ENCODE measurements at regions not wholly inside any gene's neighbourhood (a gene's known extent, or its start where the extent isn't known, plus 50 kb on each side); places are given as distances from the start of the nearest gene placed in this dataset.
A peak's percentile ranks its signal among the peaks of the same experiment; 100 is the strongest.

DNA sequence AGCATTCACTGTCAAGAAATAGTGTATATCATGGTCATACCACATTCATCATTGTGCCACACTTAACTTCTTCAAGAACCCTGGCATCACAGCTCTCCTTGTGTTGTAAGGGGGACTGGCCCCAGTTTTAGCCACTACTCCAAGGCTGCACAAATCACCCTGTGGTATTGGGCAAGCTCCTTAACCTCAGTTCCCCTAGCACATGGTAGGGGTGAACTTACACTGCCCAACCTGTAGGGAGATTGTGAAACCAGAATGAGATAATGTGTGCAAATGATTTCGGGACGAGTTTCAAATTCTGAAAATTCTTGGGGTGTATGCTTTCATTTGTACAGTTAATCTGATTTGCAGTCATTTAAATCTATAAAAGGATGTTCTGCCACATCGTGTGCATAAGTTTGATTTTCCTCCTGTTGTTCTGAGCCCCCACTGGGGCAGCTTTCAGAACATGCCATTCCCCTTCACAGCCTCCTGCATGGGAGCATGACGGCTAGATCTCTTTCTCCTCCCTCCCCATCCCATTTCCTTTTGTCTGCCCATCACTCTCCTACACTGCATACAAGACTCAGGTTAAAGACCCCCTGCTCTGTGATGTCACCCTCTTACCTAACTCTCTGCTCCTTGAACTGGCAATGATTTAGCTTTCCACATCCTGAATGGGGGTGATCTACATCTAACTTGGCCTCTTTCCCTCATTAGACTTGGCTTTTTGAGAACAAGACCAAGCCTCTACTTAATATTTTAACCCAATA is 290.3 kb downstream of the CHRM3 start:
- no TSS peak for BruUV-seq (replicated peaks)

DNA sequence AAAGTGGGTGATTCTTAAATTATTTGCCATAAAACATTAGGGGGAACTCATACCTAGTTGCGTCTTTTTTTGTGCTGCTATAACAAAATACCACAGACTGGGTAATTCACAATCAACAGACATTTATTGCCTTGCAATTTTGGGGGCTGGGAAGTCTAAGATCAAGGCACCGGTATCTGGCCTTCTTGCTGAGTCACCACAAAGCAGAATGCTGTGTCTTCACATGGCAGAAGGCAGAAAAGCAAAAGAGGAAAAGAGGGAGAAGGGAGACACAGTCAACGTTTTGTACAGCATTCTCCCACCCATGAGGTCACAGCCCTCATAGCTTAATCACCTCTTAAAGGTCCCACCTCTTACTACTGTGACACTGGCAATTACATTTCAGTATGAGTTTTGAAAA is 291.0 kb downstream of the CHRM3 start:
- H3K36me3 ChIP-seq (ENCODE audit: low read depth, low read length) = no peaks in the 10 kb centered on the region
- ATAC-seq (no peak; the same call in 1 of the 2 replicates), DNase-seq (peak; percentile 25)
- BruUV-seq (replicated peaks) = no TSS peak
- TF ChIP-seq EZH2phosphoT487 (IDR thresholded peaks at IDR 0.05; ENCODE audit: borderline replicate concordance, low read length) = no peak
- TF ChIP-seq CTCF (conservative IDR thresholded peaks at IDR 0.05; ENCODE audit: low read depth, low read length) = no peak
- no peak for TF ChIP-seq EZH2 (IDR thresholded peaks at IDR 0.05; ENCODE audit: low read length, unreplicated experiment)
- POLR2A ChIA-PET (ENCODE audit: unreplicated experiment) = no interaction called here
- CTCF ChIA-PET = no interaction called here
- H2AFZ ChIP-seq (ENCODE audit: low read length) = no peak overlapping the region
- H3K27ac ChIP-seq (ENCODE audit: low read length) = no peak overlapping the region
- H3K27me3 ChIP-seq (ENCODE audit: low read length) = no peaks in the 10 kb centered on the region
- peaks cover 14% of the 10 kb centered on the region for H3K4me1 ChIP-seq (ENCODE audit: insufficient read depth, low read length)
- H3K4me2 ChIP-seq (ENCODE audit: low read length) = no peak overlapping the region
- no peaks in the 10 kb centered on the region for H3K79me2 ChIP-seq (ENCODE audit: low read length)
- no peaks in the 10 kb centered on the region for H3K9me3 ChIP-seq (ENCODE audit: low read length)
- H3K4me3 ChIP-seq (ENCODE audit: low read length) = no peak overlapping the region
- intact Hi-C loops (cut with micrococcal nuclease) = no loop called here
- H4K20me1 ChIP-seq (ENCODE audit: low read length) = no peaks in the 10 kb centered on the region
- no peak overlapping the region for H3K9ac ChIP-seq (ENCODE audit: low read length)
- no peaks in the 10 kb centered on the region for H3K9me2 ChIP-seq (replicated peaks; ENCODE audit: low read length)
- H3F3A ChIP-seq (ENCODE audit: low read length, unreplicated experiment) = no peaks in the 10 kb centered on the region

More for the DNA sequence above, 290.3 kb downstream of the CHRM3 start:
- Histone ChIP-seq H3K9me3 (ENCODE audit: low read length) (no peaks in the 10 kb centered on the region), H3K4me1 (ENCODE audit: insufficient read depth, low read length) (peaks cover 12% of the 10 kb centered on the region; the same call in 1 of the 2 replicates), H3K27ac (ENCODE audit: low read length) (no peak overlapping the region), H3K4me3 (ENCODE audit: low read length) (no peak overlapping the region), H3K27me3 (ENCODE audit: low read length) (no peaks in the 10 kb centered on the region), H3K9ac (ENCODE audit: low read length) (no peak overlapping the region), H2AFZ (ENCODE audit: low read length) (no peak overlapping the region), H3K9me2 (replicated peaks; ENCODE audit: low read length) (no peaks in the 10 kb centered on the region), H3F3A (ENCODE audit: low read length, unreplicated experiment) (no peaks in the 10 kb centered on the region), H3K79me2 (ENCODE audit: low read length) (no peaks in the 10 kb centered on the region), H3K4me2 (ENCODE audit: low read length) (no peak overlapping the region), H3K36me3 (ENCODE audit: low read depth, low read length) (no peaks in the 10 kb centered on the region), H4K20me1 (ENCODE audit: low read length) (no peaks in the 10 kb centered on the region)
- intact Hi-C loops (cut with micrococcal nuclease) = no loop called here
- peak; percentile 37; the same call in 1 of the 2 replicates for ATAC-seq
- ChIA-PET CTCF (interaction anchor here (0.6 kb wide), 1 partner anchor 181 kb away, joined by 6 read pairs; no protein-coding TSS in a partner anchor), POLR2A (ENCODE audit: unreplicated experiment) (no interaction called here)
- DNase-seq = no peak
- TF ChIP-seq EZH2 (IDR thresholded peaks at IDR 0.05; ENCODE audit: low read length, unreplicated experiment) = no peak
- TF ChIP-seq CTCF (conservative IDR thresholded peaks at IDR 0.05; ENCODE audit: low read depth, low read length) = no peak
- no peak for TF ChIP-seq EZH2phosphoT487 (IDR thresholded peaks at IDR 0.05; ENCODE audit: borderline replicate concordance, low read length)

DNA sequence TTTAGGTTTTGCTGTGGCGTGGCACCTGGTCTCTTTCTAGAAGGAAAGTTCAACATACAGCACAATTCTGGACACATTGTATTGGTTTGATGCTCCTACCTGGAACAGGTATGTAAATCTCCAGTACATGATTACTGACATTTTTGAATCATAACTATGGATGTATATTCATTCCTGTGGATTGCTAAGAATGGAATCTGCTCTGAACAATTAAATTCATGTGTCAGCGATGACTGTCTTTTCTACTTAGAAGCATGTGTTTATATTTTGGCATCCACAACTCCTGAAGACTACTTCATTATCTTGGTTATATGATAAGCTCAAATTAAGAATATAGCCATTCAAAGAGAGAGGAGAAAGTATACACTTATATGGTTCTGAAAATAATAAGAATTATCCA is 291.8 kb downstream of the CHRM3 start:
- DNase-seq (peak; percentile 70), ATAC-seq (no peak)
- Histone ChIP-seq H3K4me2 (ENCODE audit: low read length) (0 out of 2 replicates have a peak overlapping the region, but pooled peaks have one; percentile 14), H3F3A (ENCODE audit: low read length, unreplicated experiment) (no peaks in the 10 kb centered on the region), H3K9ac (ENCODE audit: low read length) (no peak overlapping the region), H3K9me2 (replicated peaks; ENCODE audit: low read length) (no peaks in the 10 kb centered on the region), H4K20me1 (ENCODE audit: low read length) (no peaks in the 10 kb centered on the region), H3K4me3 (ENCODE audit: low read length) (no peak overlapping the region), H3K27ac (ENCODE audit: low read length) (no peak overlapping the region), H3K27me3 (ENCODE audit: low read length) (no peaks in the 10 kb centered on the region), H3K79me2 (ENCODE audit: low read length) (no peaks in the 10 kb centered on the region), H3K9me3 (ENCODE audit: low read length) (no peaks in the 10 kb centered on the region), H3K4me1 (ENCODE audit: insufficient read depth, low read length) (peaks cover 21% of the 10 kb centered on the region), H3K36me3 (ENCODE audit: low read depth, low read length) (no peaks in the 10 kb centered on the region), H2AFZ (ENCODE audit: low read length) (no peak overlapping the region)
- no peak for TF ChIP-seq CTCF (conservative IDR thresholded peaks at IDR 0.05; ENCODE audit: low read depth, low read length)
- TF ChIP-seq EZH2phosphoT487 (IDR thresholded peaks at IDR 0.05; ENCODE audit: borderline replicate concordance, low read length) = no peak
- no peak for TF ChIP-seq EZH2 (IDR thresholded peaks at IDR 0.05; ENCODE audit: low read length, unreplicated experiment)
- POLR2A ChIA-PET (ENCODE audit: unreplicated experiment) = no interaction called here
- CTCF ChIA-PET = no interaction called here
- no TSS peak for BruUV-seq (replicated peaks)
- intact Hi-C loops (cut with micrococcal nuclease) = no loop called here

All from PC-3 (cell line).